Left hindlimb (tissue), 1 donor: ENCODE measurements at regions not wholly inside any gene's neighbourhood (a gene's known extent, or its start where the extent isn't known, plus 50 kb on each side); places are given as distances from the start of the nearest gene placed in this dataset.

Experiments
- DNase-seq: peaks from one replicate; pipeline ENCODE4 v3.0.0-alpha.2; 2018

GRCh38 chr5:113922343-113922742 is 408.8 kb downstream of the YTHDC2 start:
- DNase-seq: no peak

DNA sequence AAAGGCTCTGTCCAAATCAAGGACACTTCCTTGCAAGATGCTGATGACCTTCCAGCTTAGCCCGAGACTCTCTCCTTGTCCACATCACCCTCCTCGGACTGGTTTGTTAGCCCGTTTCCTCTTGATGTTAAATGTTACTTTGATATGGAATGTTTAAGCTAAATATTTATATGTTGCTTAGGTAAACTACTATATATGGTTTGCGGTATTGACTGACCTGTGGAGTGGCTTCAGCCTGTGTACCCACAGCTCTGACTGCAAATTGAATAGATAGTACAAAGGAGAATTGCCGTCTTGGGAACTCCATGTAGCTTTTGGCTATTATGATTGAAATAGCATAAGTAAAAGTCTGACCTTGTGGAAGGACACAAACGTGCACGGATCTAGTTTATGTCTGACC is 422.0 kb downstream of the YTHDC2 start:
- DNase-seq: no peak

DNA sequence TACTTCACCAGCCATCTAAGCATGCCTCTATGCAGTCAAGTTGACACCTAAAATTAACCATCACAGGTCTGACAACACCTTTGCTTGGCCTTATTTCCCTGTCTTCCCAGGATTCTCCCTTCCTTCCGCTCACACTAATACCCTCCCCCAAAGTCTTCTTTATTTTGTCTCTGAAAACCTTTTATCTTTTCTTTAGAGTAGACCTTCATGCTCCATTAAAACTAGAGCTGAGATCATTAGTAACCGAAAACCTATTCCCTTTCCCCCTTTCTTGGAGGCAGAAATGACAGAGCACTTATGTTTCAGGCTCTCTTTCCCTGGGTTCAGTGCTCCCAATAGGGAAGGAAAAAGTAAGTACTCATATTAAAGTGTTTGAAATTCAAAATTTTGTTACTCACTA is 423.8 kb downstream of the YTHDC2 start:
- DNase-seq: no peak

DNA sequence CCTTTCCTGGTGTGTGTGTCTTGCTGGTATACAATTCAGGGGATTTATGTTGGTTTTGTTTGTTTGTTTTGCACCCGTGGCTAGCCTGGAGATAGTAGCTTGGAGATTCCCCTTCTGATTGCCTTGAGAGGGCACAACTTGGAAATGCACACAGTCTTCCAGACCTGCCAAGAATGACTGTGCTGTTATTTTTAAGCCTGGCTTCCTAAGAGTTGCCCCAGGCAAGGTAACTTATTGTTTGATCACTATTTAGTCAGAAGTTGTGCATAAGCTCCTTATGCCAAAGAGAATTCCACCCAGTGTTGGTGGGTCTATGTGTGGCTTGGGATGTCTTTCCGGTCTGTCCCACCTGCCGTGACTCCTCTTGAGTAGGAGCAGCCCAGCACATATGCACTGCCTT is 421.9 kb upstream of the KCNN2 start:
- no peak for DNase-seq

- no peak for DNase-seq
These were observed 411.7 kb upstream of the KCNN2 start for GRCh38 chr5:113950186-113950585.

DNA sequence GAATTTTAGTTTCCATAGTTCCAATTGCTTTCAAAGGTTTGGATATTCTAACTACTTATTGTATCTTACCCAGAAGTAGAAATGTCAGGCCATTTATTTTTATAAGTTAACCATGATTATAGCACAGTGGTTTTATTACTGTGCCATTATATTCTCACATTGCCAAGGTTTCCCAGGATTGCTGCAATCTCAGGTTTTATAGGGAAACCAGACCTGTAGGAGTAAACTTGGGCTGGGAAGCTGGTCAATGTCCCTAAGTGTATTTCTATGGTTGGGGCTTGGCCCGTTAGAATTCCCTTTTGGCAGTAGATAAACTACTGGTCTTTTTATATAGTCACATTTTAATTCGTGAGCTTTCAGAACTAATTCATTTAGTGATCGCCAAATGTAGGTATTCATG is 396.6 kb upstream of the KCNN2 start:
- DNase-seq: no peak

- DNase-seq: no peak
These were observed 392.0 kb upstream of the KCNN2 start for GRCh38 chr5:113969901-113970300.

GRCh38 chr5:113971454-113971853 is 390.4 kb upstream of the KCNN2 start:
- no peak for DNase-seq

GRCh38 chr5:113974976-113975375 is 386.9 kb upstream of the KCNN2 start:
- DNase-seq: no peak

DNA sequence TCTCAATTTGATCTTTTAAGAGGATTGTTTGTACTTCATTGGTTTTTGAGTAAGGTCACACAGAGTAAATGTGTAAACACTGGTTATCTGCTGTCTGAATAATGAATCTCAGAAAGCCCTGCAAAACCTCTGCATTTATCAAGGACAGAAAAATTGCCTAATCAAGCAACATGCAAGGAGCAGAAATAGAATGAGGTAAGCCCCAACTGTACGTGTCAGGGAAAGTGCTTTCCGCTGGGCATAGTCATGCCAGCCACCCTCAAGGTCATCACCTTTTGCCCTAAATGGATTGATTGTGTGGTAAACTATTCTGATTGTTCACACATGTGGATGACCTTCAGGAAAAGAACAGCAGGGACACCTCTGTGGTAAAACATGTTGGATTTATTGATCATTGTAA is 376.9 kb upstream of the KCNN2 start:
- no peak for DNase-seq

- no peak for DNase-seq
These were observed 376.4 kb upstream of the KCNN2 start for GRCh38 chr5:113985505-113985904.

DNA sequence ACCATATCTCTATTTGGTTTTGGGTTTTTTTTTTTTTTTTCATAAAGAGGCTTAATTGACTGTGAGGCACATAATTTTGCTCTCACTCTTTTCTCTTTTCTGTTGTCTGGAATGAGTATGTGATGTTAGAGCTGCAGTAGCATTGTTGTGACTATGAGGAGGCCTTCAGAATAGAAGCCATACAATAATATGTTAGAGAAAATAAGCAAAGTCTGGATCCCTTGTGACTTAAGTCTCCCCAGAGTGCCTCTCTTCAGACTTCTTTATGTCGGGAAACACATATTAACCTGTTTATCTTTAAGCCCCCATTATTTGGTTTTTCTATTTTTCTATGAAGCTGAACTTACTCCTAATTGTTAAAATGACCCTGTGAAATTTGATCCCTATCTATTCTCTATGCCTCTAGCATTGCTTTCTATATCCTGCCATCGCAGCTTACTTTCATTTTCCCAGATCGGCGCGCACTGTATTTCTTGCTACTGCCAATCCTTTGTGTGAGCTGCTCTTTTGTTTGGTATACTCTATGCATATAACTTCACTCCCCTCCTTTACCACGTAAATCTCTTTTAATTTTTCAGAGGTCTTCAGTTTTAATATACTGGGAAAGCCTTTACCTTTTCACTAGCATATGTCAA is 372.5 kb upstream of the KCNN2 start:
- no peak for DNase-seq

DNA sequence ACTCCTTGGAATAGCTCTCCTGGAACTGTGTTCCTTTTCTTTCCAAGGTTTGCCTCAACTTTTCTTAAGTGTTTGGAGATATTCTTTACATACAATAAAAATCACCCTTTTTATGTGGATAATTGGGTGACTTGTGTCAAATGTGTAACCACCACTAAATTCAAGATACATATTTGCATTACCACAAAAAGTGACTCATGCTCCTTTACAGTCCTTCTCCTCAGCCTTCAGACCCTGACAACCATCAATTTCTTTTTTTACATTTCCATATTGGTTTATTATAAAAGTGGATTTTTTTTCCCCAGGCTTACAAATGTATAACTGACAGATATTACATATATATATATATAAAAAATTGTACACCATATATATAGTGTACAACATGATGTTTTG is 372.0 kb upstream of the KCNN2 start:
- no peak for DNase-seq

DNA sequence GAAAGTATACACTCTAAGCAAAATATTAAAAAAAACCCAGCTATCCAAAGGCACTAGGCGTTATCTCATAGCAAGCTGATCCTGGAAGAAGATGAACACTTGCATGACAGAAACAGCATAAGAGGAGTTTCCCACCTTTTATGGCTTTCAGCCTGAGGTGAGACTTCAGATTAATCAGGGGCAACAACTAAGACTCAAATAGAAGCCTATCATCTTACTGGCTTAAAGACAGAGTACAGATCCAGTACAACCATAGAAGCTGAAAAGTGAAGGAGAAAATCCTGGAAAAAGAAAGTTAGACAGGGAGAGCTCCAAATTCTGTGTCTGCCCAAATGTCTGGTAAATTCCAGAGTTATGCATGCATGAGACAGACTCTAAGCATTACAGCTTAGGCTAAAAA is 360.8 kb upstream of the KCNN2 start:
- no peak for DNase-seq

DNA sequence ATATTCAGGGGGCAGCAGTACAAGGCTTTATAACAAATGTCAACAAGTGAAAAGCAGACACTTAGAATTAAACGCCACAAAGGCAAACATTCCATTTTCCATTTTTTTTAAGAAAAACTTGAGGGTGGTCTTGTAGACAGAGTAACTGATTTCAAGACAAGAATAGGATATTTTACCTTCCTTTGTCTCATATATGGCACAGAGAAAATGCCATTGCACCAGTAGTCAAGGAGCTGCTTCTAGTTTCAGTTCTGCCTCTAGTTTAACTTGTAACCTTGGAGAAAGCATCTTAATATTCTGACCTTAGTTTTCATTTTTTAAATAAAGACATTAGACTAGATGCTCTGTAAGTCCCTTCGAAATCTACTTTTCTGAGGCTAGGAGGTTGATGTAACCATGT is 355.3 kb upstream of the KCNN2 start:
- no peak for DNase-seq

DNA sequence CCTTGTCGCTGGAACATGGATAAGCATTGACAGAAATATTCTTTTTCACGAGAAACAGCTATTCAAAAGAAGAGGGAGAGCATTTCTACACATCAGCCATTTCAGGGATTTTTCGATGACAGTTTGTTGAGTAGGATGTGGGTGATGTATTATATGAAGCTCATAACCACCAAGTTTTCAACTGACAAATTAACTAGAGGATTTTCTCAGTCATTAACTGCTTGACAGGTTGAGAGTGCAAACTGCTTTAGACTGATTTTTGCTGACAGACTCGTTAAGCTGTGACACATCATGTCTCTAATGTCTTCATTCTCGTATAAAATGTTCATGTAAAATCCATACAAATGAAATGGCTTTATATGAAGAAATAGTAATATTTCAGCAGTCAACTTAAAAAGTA is 354.2 kb upstream of the KCNN2 start:
- DNase-seq: no peak

GRCh38 chr5:114010362-114010761 is 351.5 kb upstream of the KCNN2 start:
- DNase-seq: no peak

GRCh38 chr5:114018186-114018585 is 343.7 kb upstream of the KCNN2 start:
- DNase-seq: no peak

DNA sequence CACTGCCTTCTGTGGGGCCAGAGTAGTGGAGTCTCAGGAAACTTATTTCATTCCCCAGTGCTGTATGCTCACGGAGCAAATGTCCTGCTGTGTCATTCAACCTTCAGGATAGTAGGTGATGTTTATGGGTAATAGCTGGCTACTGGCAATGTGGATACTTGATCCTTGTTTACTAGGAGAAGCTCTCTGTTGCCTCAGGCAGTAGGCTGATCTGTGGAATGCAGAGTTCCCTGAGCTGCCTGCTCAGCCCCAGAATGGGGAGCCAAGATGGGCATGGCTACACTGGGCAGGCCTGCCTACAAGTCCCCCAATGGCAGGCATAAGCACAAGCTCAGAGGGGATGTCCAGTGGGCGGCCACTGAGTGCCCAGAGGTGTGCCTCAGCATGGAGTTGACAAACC is 323.1 kb upstream of the KCNN2 start:
- no peak for DNase-seq

DNA sequence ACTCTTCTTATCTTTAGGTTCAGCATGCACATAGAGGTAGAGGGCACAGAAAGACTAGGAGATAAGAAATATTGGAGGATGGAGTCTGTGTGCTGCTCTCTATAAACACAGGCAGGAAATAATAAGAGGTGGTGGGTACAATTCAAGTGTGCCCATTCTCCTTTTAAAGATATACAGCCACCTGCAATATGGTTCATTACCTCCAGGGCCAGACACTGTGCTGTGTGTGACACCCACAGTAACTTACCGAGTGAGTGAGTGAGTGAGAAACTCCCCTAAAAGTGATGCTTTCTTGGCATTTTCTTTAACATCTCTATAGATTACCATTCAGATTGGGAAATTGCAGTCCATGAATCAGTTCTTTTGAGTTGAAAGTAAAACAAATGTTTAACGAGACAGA is 311.8 kb upstream of the KCNN2 start:
- DNase-seq: no peak

DNA sequence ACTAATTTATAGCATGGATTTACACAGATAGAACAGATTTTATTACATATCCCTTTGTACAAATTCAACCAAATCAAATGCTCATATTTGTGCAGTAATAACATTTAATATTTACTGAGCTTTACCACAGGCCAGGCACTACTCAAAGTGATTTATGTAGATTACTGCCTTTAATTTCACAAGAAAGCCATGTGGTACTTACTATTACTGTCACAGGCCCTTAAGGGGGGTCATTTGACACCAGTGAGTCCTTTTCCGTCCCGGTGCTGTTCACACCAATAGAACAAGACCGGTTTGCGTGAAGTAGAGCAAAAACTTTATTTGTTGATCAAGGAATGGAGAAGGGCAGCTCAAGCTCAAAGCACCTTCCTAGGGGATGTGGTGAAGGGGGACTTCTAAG is 308.5 kb upstream of the KCNN2 start:
- no peak for DNase-seq

- DNase-seq: no peak
These were observed 307.3 kb upstream of the KCNN2 start for GRCh38 chr5:114054594-114054993.

- DNase-seq: peak; percentile 88
These were observed 306.3 kb upstream of the KCNN2 start for GRCh38 chr5:114055318-114056184.

GRCh38 chr5:114056185-114056538 is 305.7 kb upstream of the KCNN2 start:
- no peak for DNase-seq

- DNase-seq: no peak
These were observed 301.0 kb upstream of the KCNN2 start for GRCh38 chr5:114060866-114061265.
